ENCODE measurements at regions not wholly inside any gene's neighbourhood (a gene's known extent, or its start where the extent isn't known, plus 50 kb on each side); places are given as distances from the start of the nearest gene placed in this dataset.
"Not testable (repeated sequence)": the region's sequence is repeated elsewhere in the genome, so short reads cannot be mapped to it uniquely, and the experiment has no call there.

- Histone ChIP-seq H3K9me3 (no peaks in the 10 kb centered on the region), H3K36me3 (no peaks in the 10 kb centered on the region), H3K27ac (no peak overlapping the region), H3K4me3 (no peak overlapping the region), H3K27me3 (no peaks in the 10 kb centered on the region), H3K4me1 (no peaks in the 10 kb centered on the region)
- no peak for TF ChIP-seq POLR2A (IDR thresholded peaks at IDR 0.05)
- TF ChIP-seq, protein P1, sequence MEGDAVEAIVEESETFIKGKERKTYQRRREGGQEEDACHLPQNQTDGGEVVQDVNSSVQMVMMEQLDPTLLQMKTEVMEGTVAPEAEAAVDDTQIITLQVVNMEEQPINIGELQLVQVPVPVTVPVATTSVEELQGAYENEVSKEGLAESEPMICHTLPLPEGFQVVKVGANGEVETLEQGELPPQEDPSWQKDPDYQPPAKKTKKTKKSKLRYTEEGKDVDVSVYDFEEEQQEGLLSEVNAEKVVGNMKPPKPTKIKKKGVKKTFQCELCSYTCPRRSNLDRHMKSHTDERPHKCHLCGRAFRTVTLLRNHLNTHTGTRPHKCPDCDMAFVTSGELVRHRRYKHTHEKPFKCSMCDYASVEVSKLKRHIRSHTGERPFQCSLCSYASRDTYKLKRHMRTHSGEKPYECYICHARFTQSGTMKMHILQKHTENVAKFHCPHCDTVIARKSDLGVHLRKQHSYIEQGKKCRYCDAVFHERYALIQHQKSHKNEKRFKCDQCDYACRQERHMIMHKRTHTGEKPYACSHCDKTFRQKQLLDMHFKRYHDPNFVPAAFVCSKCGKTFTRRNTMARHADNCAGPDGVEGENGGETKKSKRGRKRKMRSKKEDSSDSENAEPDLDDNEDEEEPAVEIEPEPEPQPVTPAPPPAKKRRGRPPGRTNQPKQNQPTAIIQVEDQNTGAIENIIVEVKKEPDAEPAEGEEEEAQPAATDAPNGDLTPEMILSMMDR (IDR thresholded peaks at IDR 0.05): no peak
- intact Hi-C loops (cut with DNase I): no loop called here
- DNase-seq: no peak
- no peak for ATAC-seq
Measured at GRCh38 chr2:123670286-123670685, 354.8 kb upstream of the CNTNAP5 start.

- DNase-seq; H3K9me3 ChIP-seq; H3K4me3 ChIP-seq; ATAC-seq; H3K4me1 ChIP-seq; H3K27me3 ChIP-seq; H3K27ac ChIP-seq; H3K36me3 ChIP-seq; intact Hi-C loops (cut with DNase I): not testable (repeated sequence)
- WGBS (ENCODE audit: insufficient coverage, low coverage, low lambda C conversion rate, missing lambda C conversion rate): no CpG with 5 or more reads among the region's 23 CpGs
Measured at GRCh38 chr2:123683797-123684196, 341.3 kb upstream of the CNTNAP5 start.

- Histone ChIP-seq H3K27ac (no peak overlapping the region), H3K4me3 (no peak overlapping the region), H3K9me3 (no peaks in the 10 kb centered on the region), H3K36me3 (no peaks in the 10 kb centered on the region), H3K4me1 (no peaks in the 10 kb centered on the region), H3K27me3 (no peaks in the 10 kb centered on the region)
- TF ChIP-seq POLR2A (IDR thresholded peaks at IDR 0.05): no peak
- ATAC-seq: no peak
- 66% methylated on average over 10 of the region's 11 CpGs for WGBS (ENCODE audit: insufficient coverage, low coverage, low lambda C conversion rate, missing lambda C conversion rate)
- intact Hi-C loops (cut with DNase I): no loop called here
- no peak for DNase-seq
Measured at GRCh38 chr2:123687064-123687463, 338.0 kb upstream of the CNTNAP5 start.

GRCh38 chr2:123688231-123688940 is 336.7 kb upstream of the CNTNAP5 start:
- no peak for ATAC-seq

GRCh38 chr2:123692121-123692520 is 333.0 kb upstream of the CNTNAP5 start:
- Histone ChIP-seq H3K27me3 (no peaks in the 10 kb centered on the region), H3K4me3 (no peak overlapping the region), H3K9me3 (no peaks in the 10 kb centered on the region), H3K27ac (no peak overlapping the region), H3K4me1 (no peaks in the 10 kb centered on the region), H3K36me3 (no peaks in the 10 kb centered on the region)
- 39% methylated on average over 2 of the region's 2 CpGs for WGBS (ENCODE audit: insufficient coverage, low coverage, low lambda C conversion rate, missing lambda C conversion rate)
- ATAC-seq (no peak), DNase-seq (no peak)
- TF ChIP-seq, protein P1 (IDR thresholded peaks at IDR 0.05): no peak
- TF ChIP-seq POLR2A (IDR thresholded peaks at IDR 0.05): no peak
- intact Hi-C loops (cut with DNase I): no loop called here

More at GRCh38 chr2:123688231-123688940, 336.7 kb upstream of the CNTNAP5 start:
- intact Hi-C loops (cut with DNase I): no loop called here
- WGBS (ENCODE audit: insufficient coverage, low coverage, low lambda C conversion rate, missing lambda C conversion rate): 53% methylated on average over 10 of the region's 16 CpGs
- H3K9me3 ChIP-seq: no peaks in the 10 kb centered on the region
- no peak for DNase-seq
- TF ChIP-seq, protein P1 (IDR thresholded peaks at IDR 0.05): no peak
- no peak for TF ChIP-seq POLR2A (IDR thresholded peaks at IDR 0.05)
- no peak overlapping the region for H3K27ac ChIP-seq
- H3K36me3 ChIP-seq: no peaks in the 10 kb centered on the region
- no peaks in the 10 kb centered on the region for H3K27me3 ChIP-seq
- H3K4me1 ChIP-seq: no peaks in the 10 kb centered on the region
- H3K4me3 ChIP-seq: no peak overlapping the region

All from right lobe of liver (tissue), 6 donors.